ENCODE measurements at regions not wholly inside any gene's neighbourhood (a gene's known extent, or its start where the extent isn't known, plus 50 kb on each side); places are given as distances from the start of the nearest gene placed in this dataset.

GRCh38 chr3:190739641-190740185 is 122.8 kb downstream of the GMNC start:
- no peak for TF ChIP-seq CTCF (IDR thresholded peaks at IDR 0.05)
- no peak overlapping the region for H3K4me3 Mint-ChIP-seq
- no peak for ATAC-seq

GRCh38 chr3:190738636-190739155 is 123.8 kb downstream of the GMNC start:
- intact Hi-C loops (cut with micrococcal nuclease): no loop called here
- no peak for TF ChIP-seq CTCF (IDR thresholded peaks at IDR 0.05)
- DNase-seq: no peak
- no peak overlapping the region for H3K4me3 Mint-ChIP-seq
- H3K36me3 Mint-ChIP-seq (ENCODE audit: low read depth): no peaks in the 10 kb centered on the region
- ChIA-PET POLR2A (no interaction called here), CTCF (no interaction called here)
- H3K4me1 Mint-ChIP-seq (ENCODE audit: low read depth): no peaks in the 10 kb centered on the region
- no peaks in the 10 kb centered on the region for H3K9me3 Mint-ChIP-seq
- no peak overlapping the region for H3K27ac Mint-ChIP-seq
- ATAC-seq: no peak
- H3K27me3 Mint-ChIP-seq: peaks cover 8% of the 10 kb centered on the region

More at GRCh38 chr3:190739641-190740185, 122.8 kb downstream of the GMNC start:
- Mint-ChIP-seq H3K36me3 (ENCODE audit: low read depth) (no peaks in the 10 kb centered on the region), H3K9me3 (no peaks in the 10 kb centered on the region), H3K27ac (no peak overlapping the region), H3K4me1 (ENCODE audit: low read depth) (no peaks in the 10 kb centered on the region), H3K27me3 (peaks cover 8% of the 10 kb centered on the region)
- ChIA-PET CTCF (interaction anchor here (0.8 kb wide), 1 partner anchor 12 kb away, joined by 3 read pairs; no protein-coding TSS in a partner anchor), POLR2A (no interaction called here)
- intact Hi-C loops (cut with micrococcal nuclease): no loop called here
- DNase-seq: no peak

- H3K9me3 Mint-ChIP-seq: no peaks in the 10 kb centered on the region
- H3K4me1 Mint-ChIP-seq (ENCODE audit: low read depth): peaks cover 5% of the 10 kb centered on the region
- POLR2A ChIA-PET: no interaction called here
- H3K27me3 Mint-ChIP-seq: peaks cover 6% of the 10 kb centered on the region
- no peak overlapping the region for H3K27ac Mint-ChIP-seq
- intact Hi-C loops (cut with micrococcal nuclease): no loop called here
- ATAC-seq: no peak
- DNase-seq: no peak
- no peaks in the 10 kb centered on the region for H3K36me3 Mint-ChIP-seq (ENCODE audit: low read depth)
- TF ChIP-seq CTCF (IDR thresholded peaks at IDR 0.05): no peak
- CTCF ChIA-PET: no interaction called here
- H3K4me3 Mint-ChIP-seq: no peak overlapping the region
Measured at GRCh38 chr3:190737446-190737845, 125.0 kb downstream of the GMNC start.

- H3K4me1 Mint-ChIP-seq (ENCODE audit: low read depth): peaks cover 5% of the 10 kb centered on the region
- ChIA-PET CTCF (no interaction called here), POLR2A (interaction anchor here (1.0 kb wide), 1 partner anchor 55 kb away, joined by 3 read pairs; no protein-coding TSS in a partner anchor)
- ATAC-seq (no peak), DNase-seq (no peak)
- H3K36me3 Mint-ChIP-seq (ENCODE audit: low read depth): no peaks in the 10 kb centered on the region
- intact Hi-C loops (cut with micrococcal nuclease): no loop called here
- no peaks in the 10 kb centered on the region for H3K9me3 Mint-ChIP-seq
- H3K27me3 Mint-ChIP-seq: no peaks in the 10 kb centered on the region
- no peak overlapping the region for H3K27ac Mint-ChIP-seq
- no peak overlapping the region for H3K4me3 Mint-ChIP-seq
- no peak for TF ChIP-seq CTCF (IDR thresholded peaks at IDR 0.05)
Measured at GRCh38 chr3:190734490-190734889, 128.0 kb downstream of the GMNC start.

GRCh38 chr3:190733591-190734146 is 128.8 kb downstream of the GMNC start:
- peaks cover 5% of the 10 kb centered on the region for H3K4me1 Mint-ChIP-seq (ENCODE audit: low read depth)
- H3K9me3 Mint-ChIP-seq: no peaks in the 10 kb centered on the region
- H3K4me3 Mint-ChIP-seq: no peak overlapping the region
- ATAC-seq: no peak
- no peak for DNase-seq
- H3K27ac Mint-ChIP-seq: no peak overlapping the region
- POLR2A ChIA-PET: interaction anchor here (1.0 kb wide), 1 partner anchor 55 kb away, joined by 3 read pairs; no protein-coding TSS in a partner anchor
- H3K36me3 Mint-ChIP-seq (ENCODE audit: low read depth): no peaks in the 10 kb centered on the region
- intact Hi-C loops (cut with micrococcal nuclease): no loop called here
- TF ChIP-seq CTCF (IDR thresholded peaks at IDR 0.05): no peak
- no peaks in the 10 kb centered on the region for H3K27me3 Mint-ChIP-seq
- CTCF ChIA-PET: no interaction called here

Data from activated CD8-positive, alpha-beta T cell treated with anti-CD3 and anti-CD28 coated beads for 36 hours (primary cell).